SK-N-SH (cell line): ENCODE measurements at regions not wholly inside any gene's neighbourhood (a gene's known extent, or its start where the extent isn't known, plus 50 kb on each side); places are given as distances from the start of the nearest gene placed in this dataset.

Experiments used
- CTCF ChIA-PET: fragments of 300-600, 350-600 bp; formaldehyde crosslinking; extraction: SDS; loops from one replicate; lab custom pipeline; 2021; lab: Yijun Ruan, JAX
- POLR2A ChIA-PET: fragments of 350-600 bp; sonication (Branson Sonifier 250); formaldehyde crosslinking; extraction: SDS; loops from one replicate; lab custom pipeline; 2020; ENCODE audit warnings: antibody characterized with exemption, inconsistent platforms; lab: Yijun Ruan, JAX
- DNase-seq: peaks from one replicate; pipeline ENCODE4 v3.0.0; 2012
- H2AFZ ChIP-seq: fragments of 200-600 bp; sonication (generic); 2 replicates; pipeline ENCODE4 v1.8.1; 2016; ENCODE audit warnings: antibody characterized with exemption, mild to moderate bottlenecking, low read depth
- H3F3A ChIP-seq: fragments of 200-600 bp; sonication (generic); replicated peaks from 2 replicates; pipeline ENCODE3; 2016; ENCODE audit warnings: antibody characterized with exemption, mild to moderate bottlenecking; ENCODE audit not compliant: insufficient read depth
- H3K27ac ChIP-seq, 2 experiments: fragments of 200-500 bp in 1 of 2; fragments of 200-600 bp in 1 of 2; sonication (Bioruptor generic) in 1 of 2; sonication (generic), shearing (Covaris generic) in 1 of 2; 2 replicates each; pipeline versions ENCODE4 v1.5.1 to v1.6.1; 2014 to 2016; ENCODE audit warnings: low read depth in 2 of 2, inconsistent platforms in 1 of 2, low read length in 1 of 2, mild to moderate bottlenecking in 1 of 2, mixed read lengths in 1 of 2
- H3K27me3 ChIP-seq: fragments of 200-600 bp; sonication (generic), shearing (Covaris generic); 2 replicates; pipeline ENCODE4 v1.6.1; 2016; ENCODE audit warnings: mixed run types; ENCODE audit not compliant: insufficient read depth
- H3K36me3 ChIP-seq, 2 experiments: fragments of 200-500 bp in 1 of 2; fragments of 200-600 bp in 1 of 2; sonication (Bioruptor generic) in 1 of 2; sonication (generic) in 1 of 2; replicated peaks in 1 of 2; 2 replicates each; pipeline versions ENCODE3 to v1.5.1; 2014 to 2016; ENCODE audit warnings: low read length in 1 of 2, mild to moderate bottlenecking in 1 of 2; ENCODE audit not compliant: insufficient read depth in 2 of 2, control insufficient read depth in 1 of 2
- H3K4me1 ChIP-seq, 2 experiments: fragments of 200-500 bp in 1 of 2; fragments of 200-600 bp in 1 of 2; sonication (Bioruptor generic) in 1 of 2; sonication (generic), shearing (Covaris generic) in 1 of 2; 2 replicates each; pipeline versions ENCODE4 v1.5.1 to v1.6.1; 2014 to 2016; ENCODE audit warnings: low read depth in 1 of 2, low read length in 1 of 2, mixed run types in 1 of 2; ENCODE audit not compliant: insufficient read depth in 2 of 2, control insufficient read depth in 1 of 2
- H3K4me2 ChIP-seq: fragments of 200-600 bp; sonication (generic), shearing (Covaris generic); 2 replicates; pipeline ENCODE4 v1.6.1; 2017; ENCODE audit warnings: mixed run types
- H3K4me3 ChIP-seq, 2 experiments: fragments of 200-500 bp in 1 of 2; fragments of 200-600 bp in 1 of 2; sonication (Bioruptor generic) in 1 of 2; sonication (generic), shearing (Covaris generic) in 1 of 2; 2 replicates each; pipeline versions ENCODE4 v1.5.1 to v1.8.1; 2014 to 2016; ENCODE audit warnings: low read depth in 2 of 2, inconsistent platforms in 1 of 2, low read length in 1 of 2, mild to moderate bottlenecking in 1 of 2, mixed read lengths in 1 of 2, moderate library complexity in 1 of 2
- H3K79me2 ChIP-seq: fragments of 200-600 bp; sonication (generic); 2 replicates; pipeline ENCODE4 v1.8.1; 2017; ENCODE audit warnings: mild to moderate bottlenecking; ENCODE audit not compliant: insufficient read depth
- H3K9ac ChIP-seq: fragments of 200-600 bp; sonication (generic); 2 replicates; pipeline ENCODE4 v1.6.1; 2017; ENCODE audit warnings: mixed run types
- H3K9me2 ChIP-seq: fragments of 200-600 bp; sonication (generic); 2 replicates; pipeline ENCODE4 v1.6.1; 2017; ENCODE audit warnings: mixed run types
- H3K9me3 ChIP-seq: fragments of 200-600 bp; sonication (generic); 2 replicates; pipeline ENCODE4 v1.6.1; 2017; ENCODE audit warnings: mixed run types, mild to moderate bottlenecking, moderate library complexity
- H4K20me1 ChIP-seq: fragments of 200-600 bp; sonication (generic); 2 replicates; pipeline ENCODE4 v1.6.1; 2017; ENCODE audit warnings: mild to moderate bottlenecking, mixed run types; ENCODE audit not compliant: insufficient read depth
- CHD2 ChIP-seq: fragments of 150-350 bp; IDR thresholded peaks from 2 replicates; pipeline ENCODE4 v1.6.1; 2018; ENCODE audit warnings: low read length; ENCODE audit not compliant: partially characterized antibody
- FOSL2 ChIP-seq: IDR thresholded peaks from 2 replicates; pipeline ENCODE4 v1.4.0; 2012; ENCODE audit warnings: low read depth, mild to moderate bottlenecking, moderate library complexity, borderline replicate concordance
- FOXJ3 ChIP-seq: sonication (generic); formaldehyde crosslinking; IDR thresholded peaks from 2 replicates; pipeline ENCODE4 v1.5.1; 2020; ENCODE audit warnings: mild to moderate bottlenecking, missing genetic modification reagents
- FOXM1 ChIP-seq: IDR thresholded peaks from 2 replicates; pipeline ENCODE4 v1.4.0; 2012; ENCODE audit warnings: low read depth, mild to moderate bottlenecking
- GABPA ChIP-seq: IDR thresholded peaks from 2 replicates; pipeline ENCODE4 v1.4.0; 2012; ENCODE audit warnings: low read depth, mild to moderate bottlenecking
- GATA2 ChIP-seq: sonication (generic); formaldehyde crosslinking; IDR thresholded peaks from 2 replicates; pipeline ENCODE4 v1.5.0; 2020; ENCODE audit warnings: mild to moderate bottlenecking, missing genetic modification reagents
- NFIC ChIP-seq: IDR thresholded peaks from 2 replicates; pipeline ENCODE4 v1.4.0; 2012; ENCODE audit warnings: borderline replicate concordance
- NRF1 ChIP-seq: IDR thresholded peaks from 2 replicates; pipeline ENCODE4 v1.6.1; 2012; ENCODE audit warnings: low read depth, mild to moderate bottlenecking, low read length
- POLR2AphosphoS5 ChIP-seq: IDR thresholded peaks from 2 replicates; pipeline ENCODE4 v1.6.1; 2012; ENCODE audit warnings: low read depth, low read length
- RAD21 ChIP-seq: IDR thresholded peaks from 2 replicates; pipeline ENCODE4 v1.6.1; 2012; ENCODE audit warnings: mild to moderate bottlenecking, low read length
- RFX5 ChIP-seq: IDR thresholded peaks from 2 replicates; pipeline ENCODE4 v1.6.1; 2012; ENCODE audit warnings: mild to moderate bottlenecking, improper control_type of control experiment, low read length
- RXRA ChIP-seq: IDR thresholded peaks from 2 replicates; pipeline ENCODE4 v1.4.0; 2012; ENCODE audit warnings: low read depth, mild to moderate bottlenecking, borderline replicate concordance
- TAF1 ChIP-seq: IDR thresholded peaks from 2 replicates; pipeline ENCODE4 v1.6.1; 2012; ENCODE audit warnings: low read depth, mild to moderate bottlenecking, low read length, moderate library complexity, borderline replicate concordance
- YY1 ChIP-seq: IDR thresholded peaks from 2 replicates; pipeline ENCODE4 v1.4.0; 2012; ENCODE audit warnings: low read depth, mild to moderate bottlenecking
- WGBS: methylation state at CpG from one replicate; pipeline ENCODE4 v1.1.6; 2017; ENCODE audit warnings: low lambda C conversion rate; 5-methylcytosine and 5-hydroxymethylcytosine counted together
- TF ChIP-seq, protein P1 (sequence below): fragments of 150-350 bp; IDR thresholded peaks from 2 replicates; pipeline ENCODE4 v1.6.1; 2017; ENCODE audit warnings: antibody characterized with exemption, low read length, low read depth, borderline replicate concordance
- TF ChIP-seq, protein P2 (sequence below): fragments of 200-600 bp; sonication (generic); IDR thresholded peaks from 2 replicates; pipeline ENCODE4 v1.6.1; 2017; ENCODE audit warnings: antibody characterized with exemption, mild to moderate bottlenecking, moderate library complexity
- TF ChIP-seq, protein P3 (sequence below): fragments of 150-350 bp; IDR thresholded peaks from 2 replicates; pipeline ENCODE4 v1.6.1; 2016; ENCODE audit warnings: mild to moderate bottlenecking, low read depth, low read length

DNA sequence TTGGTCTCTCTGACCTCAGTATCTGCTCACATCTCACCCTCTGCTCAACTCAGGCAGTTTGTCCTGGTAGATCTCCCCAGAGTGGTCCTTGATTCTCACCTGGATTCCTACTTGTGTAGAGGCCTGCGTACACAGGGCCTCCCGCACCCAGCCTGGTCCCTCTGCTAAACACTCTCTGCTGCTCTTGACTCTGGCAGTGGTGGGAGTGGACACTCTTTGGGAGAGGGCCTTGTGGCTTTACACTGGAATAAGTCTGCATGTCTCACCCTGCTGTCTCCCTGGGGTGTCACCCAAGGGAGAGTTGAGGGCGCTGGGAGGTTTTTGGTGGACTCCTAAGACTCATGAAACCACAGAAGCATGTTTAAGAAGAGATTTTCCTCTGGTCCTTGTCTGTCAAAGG lies 57.3 kb upstream of the ECI2 start:
- Histone ChIP-seq H3K27ac (no peak overlapping the region), H3K36me3 (no peaks in the 10 kb centered on the region), H3K27me3 (no peaks in the 10 kb centered on the region), H4K20me1 (no peaks in the 10 kb centered on the region), H3K4me1 (no peaks in the 10 kb centered on the region), H3F3A (no peaks in the 10 kb centered on the region), H3K9me2 (no peaks in the 10 kb centered on the region), H3K9me3 (no peaks in the 10 kb centered on the region), H3K79me2 (no peaks in the 10 kb centered on the region), H2AFZ (no peak overlapping the region), H3K4me2 (no peak overlapping the region), H3K4me3 (no peak overlapping the region), H3K9ac (no peak overlapping the region)
- CTCF ChIA-PET: interaction anchor here (1.3 kb wide), 1 partner anchor 36 kb away, joined by 3 read pairs; no protein-coding TSS in a partner anchor
- no peak for DNase-seq
- TF ChIP-seq CHD2 (no peak), YY1 (no peak), RFX5 (no peak), POLR2AphosphoS5 (no peak), TAF1 (no peak), RXRA (no peak), FOSL2 (no peak), RAD21 (no peak), FOXJ3 (no peak), FOXM1 (no peak), GATA2 (CRISPR knock-in tag) (no peak), GABPA (no peak), NFIC (no peak), NRF1 (no peak)
- TF ChIP-seq, protein P1, sequence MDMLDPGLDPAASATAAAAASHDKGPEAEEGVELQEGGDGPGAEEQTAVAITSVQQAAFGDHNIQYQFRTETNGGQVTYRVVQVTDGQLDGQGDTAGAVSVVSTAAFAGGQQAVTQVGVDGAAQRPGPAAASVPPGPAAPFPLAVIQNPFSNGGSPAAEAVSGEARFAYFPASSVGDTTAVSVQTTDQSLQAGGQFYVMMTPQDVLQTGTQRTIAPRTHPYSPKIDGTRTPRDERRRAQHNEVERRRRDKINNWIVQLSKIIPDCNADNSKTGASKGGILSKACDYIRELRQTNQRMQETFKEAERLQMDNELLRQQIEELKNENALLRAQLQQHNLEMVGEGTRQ: no peak
- TF ChIP-seq, protein P2, sequence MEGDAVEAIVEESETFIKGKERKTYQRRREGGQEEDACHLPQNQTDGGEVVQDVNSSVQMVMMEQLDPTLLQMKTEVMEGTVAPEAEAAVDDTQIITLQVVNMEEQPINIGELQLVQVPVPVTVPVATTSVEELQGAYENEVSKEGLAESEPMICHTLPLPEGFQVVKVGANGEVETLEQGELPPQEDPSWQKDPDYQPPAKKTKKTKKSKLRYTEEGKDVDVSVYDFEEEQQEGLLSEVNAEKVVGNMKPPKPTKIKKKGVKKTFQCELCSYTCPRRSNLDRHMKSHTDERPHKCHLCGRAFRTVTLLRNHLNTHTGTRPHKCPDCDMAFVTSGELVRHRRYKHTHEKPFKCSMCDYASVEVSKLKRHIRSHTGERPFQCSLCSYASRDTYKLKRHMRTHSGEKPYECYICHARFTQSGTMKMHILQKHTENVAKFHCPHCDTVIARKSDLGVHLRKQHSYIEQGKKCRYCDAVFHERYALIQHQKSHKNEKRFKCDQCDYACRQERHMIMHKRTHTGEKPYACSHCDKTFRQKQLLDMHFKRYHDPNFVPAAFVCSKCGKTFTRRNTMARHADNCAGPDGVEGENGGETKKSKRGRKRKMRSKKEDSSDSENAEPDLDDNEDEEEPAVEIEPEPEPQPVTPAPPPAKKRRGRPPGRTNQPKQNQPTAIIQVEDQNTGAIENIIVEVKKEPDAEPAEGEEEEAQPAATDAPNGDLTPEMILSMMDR: no peak
- TF ChIP-seq, protein P3, sequence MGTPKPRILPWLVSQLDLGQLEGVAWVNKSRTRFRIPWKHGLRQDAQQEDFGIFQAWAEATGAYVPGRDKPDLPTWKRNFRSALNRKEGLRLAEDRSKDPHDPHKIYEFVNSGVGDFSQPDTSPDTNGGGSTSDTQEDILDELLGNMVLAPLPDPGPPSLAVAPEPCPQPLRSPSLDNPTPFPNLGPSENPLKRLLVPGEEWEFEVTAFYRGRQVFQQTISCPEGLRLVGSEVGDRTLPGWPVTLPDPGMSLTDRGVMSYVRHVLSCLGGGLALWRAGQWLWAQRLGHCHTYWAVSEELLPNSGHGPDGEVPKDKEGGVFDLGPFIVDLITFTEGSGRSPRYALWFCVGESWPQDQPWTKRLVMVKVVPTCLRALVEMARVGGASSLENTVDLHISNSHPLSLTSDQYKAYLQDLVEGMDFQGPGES: no peak
- 27% methylated on average over 3 of the region's 3 CpGs for WGBS
- POLR2A ChIA-PET: no interaction called here
